Transverse colon (tissue), 3 donors: ENCODE measurements at regions not wholly inside any gene's neighbourhood (a gene's known extent, or its start where the extent isn't known, plus 50 kb on each side); places are given as distances from the start of the nearest gene placed in this dataset.

Source experiments
- CTCF ChIP-seq, 5 experiments: fragments of 200-600 bp in 3 of 5; fragments of 450-650 bp in 2 of 5; sonication (generic) in 3 of 5; IDR thresholded peaks; 1 replicate in 2 of 5; 2 replicates in 3 of 5; pipeline ENCODE4 v1.5.1; 2016 to 2017; ENCODE audit warnings: antibody characterized with exemption in 5 of 5, inconsistent platforms in 3 of 5, mild to moderate bottlenecking in 2 of 5, moderate library complexity in 1 of 5
- POLR2A ChIP-seq: fragments of 450-650 bp; IDR thresholded peaks from one replicate; pipeline ENCODE4 v1.6.1; 2016; ENCODE audit warnings: antibody characterized with exemption, mild to moderate bottlenecking, moderate library complexity

GRCh38 chr11:23320131-23320530, 459.9 kb upstream of the CCDC179 start:
- TF ChIP-seq CTCF (IDR thresholded peaks at IDR 0.05): no peak
- no peak for TF ChIP-seq POLR2A
